Omental fat pad (tissue), 3 donors: ENCODE measurements at regions not wholly inside any gene's neighbourhood (a gene's known extent, or its start where the extent isn't known, plus 50 kb on each side); places are given as distances from the start of the nearest gene placed in this dataset.
A peak's percentile ranks its signal among the peaks of the same experiment; 100 is the strongest.

ENCODE experiments used
- ATAC-seq: fragments of 150-250 bp; one replicate; pipeline ENCODE4 v1.9.1; 2016; ENCODE audit warnings: mild to moderate bottlenecking, moderate library complexity; ENCODE audit not compliant: low FRiP score
- DNase-seq: peaks from one replicate; pipeline ENCODE4 v3.0.0-alpha.2; 2019; ENCODE audit warnings: low spot score
- CTCF ChIP-seq, 3 donors: fragments of 450-650 bp; IDR thresholded peaks; one replicate each; pipeline ENCODE4 v1.5.1; 2016 to 2017; ENCODE audit warnings: antibody characterized with exemption in 3 of 3, mild to moderate bottlenecking in 3 of 3, moderate library complexity in 2 of 3

GRCh38 chr15:35863655-35864054 is 317.7 kb upstream of the DPH6 start:
- no peak for ATAC-seq
- DNase-seq: no peak
- TF ChIP-seq CTCF (IDR thresholded peaks at IDR 0.05): no peak

GRCh38 chr15:35867356-35867755 is 321.4 kb upstream of the DPH6 start:
- no peak for DNase-seq
- no peak for TF ChIP-seq CTCF (IDR thresholded peaks at IDR 0.05)
- ATAC-seq: no peak

GRCh38 chr15:35871282-35871681 is 325.3 kb upstream of the DPH6 start:
- TF ChIP-seq CTCF (IDR thresholded peaks at IDR 0.05): no peak

GRCh38 chr15:35871812-35872211 is 325.8 kb upstream of the DPH6 start:
- ATAC-seq: no peak
- DNase-seq: no peak

More at GRCh38 chr15:35871282-35871681, 325.3 kb upstream of the DPH6 start:
- DNase-seq (no peak), ATAC-seq (no peak)

DNA sequence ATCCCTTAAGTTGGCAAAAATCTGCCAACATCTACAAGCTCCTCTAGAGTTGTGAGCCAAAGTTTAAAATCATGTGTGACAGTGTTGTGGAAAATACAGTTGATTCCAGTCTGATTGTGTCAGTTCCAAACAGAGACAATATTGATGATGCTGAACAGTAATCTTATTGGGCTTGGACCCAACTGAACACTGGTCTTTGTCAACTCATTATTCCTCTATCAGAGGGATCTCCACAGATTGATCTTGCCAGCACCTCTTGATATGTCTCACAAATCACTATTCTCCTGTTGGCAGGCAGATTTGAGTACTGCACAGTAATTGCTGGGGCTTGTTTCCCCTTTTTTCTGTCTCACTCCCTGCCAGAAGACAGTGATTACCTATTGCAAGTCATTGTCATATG is 326.6 kb upstream of the DPH6 start:
- DNase-seq (no peak), ATAC-seq (no peak)
- no peak for TF ChIP-seq CTCF (IDR thresholded peaks at IDR 0.05)

More at GRCh38 chr15:35871812-35872211, 325.8 kb upstream of the DPH6 start:
- TF ChIP-seq CTCF (IDR thresholded peaks at IDR 0.05): no peak

DNA sequence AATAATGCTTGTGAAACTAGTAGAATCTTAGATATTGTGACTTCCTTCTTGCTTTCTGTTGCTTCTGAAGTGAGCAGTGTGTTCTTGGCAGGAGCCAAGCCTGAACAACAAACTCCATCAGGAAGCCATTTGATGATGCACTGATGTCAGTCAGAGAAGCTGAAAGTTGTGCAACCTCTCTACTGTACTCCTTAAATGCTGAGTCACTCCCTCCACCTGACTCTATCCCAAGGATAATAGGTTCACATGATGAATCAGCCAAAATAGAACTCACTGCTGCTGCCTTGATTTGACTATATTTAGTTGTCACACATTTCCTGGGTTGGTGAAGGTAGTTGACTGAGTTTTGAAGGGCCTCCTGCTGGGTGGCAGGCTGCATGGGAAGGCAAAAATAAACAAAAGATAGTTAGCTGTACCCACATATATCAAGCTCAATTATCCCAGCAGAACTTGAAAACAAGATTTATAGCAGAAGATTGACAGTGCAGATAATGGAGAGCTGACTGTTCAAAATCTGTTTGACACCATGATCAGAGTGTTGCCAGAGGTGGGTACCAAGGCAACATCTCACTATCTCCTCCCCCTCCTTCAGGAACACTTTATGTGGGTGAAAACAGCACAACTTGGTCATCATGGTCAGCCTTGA is 328.4 kb upstream of the DPH6 start:
- TF ChIP-seq CTCF (IDR thresholded peaks at IDR 0.05): no peak
- no peak for DNase-seq
- ATAC-seq: peak; percentile 75

GRCh38 chr15:35876762-35877161 is 330.8 kb upstream of the DPH6 start:
- no peak for TF ChIP-seq CTCF (IDR thresholded peaks at IDR 0.05)
- DNase-seq (no peak), ATAC-seq (no peak)
